PC-9 (cell line): ENCODE measurements at regions not wholly inside any gene's neighbourhood (a gene's known extent, or its start where the extent isn't known, plus 50 kb on each side); places are given as distances from the start of the nearest gene placed in this dataset.

Experiments
- EZH2 ChIP-seq: fragments of 200-600 bp; sonication (generic); IDR thresholded peaks from 2 replicates; pipeline ENCODE4 v1.8.0; 2017; ENCODE audit warnings: antibody characterized with exemption, low read depth
- TF ChIP-seq, protein P1 (sequence below): fragments of 200-600 bp; sonication (generic); conservative IDR thresholded peaks from 2 replicates; pipeline ENCODE4 v1.6.1; 2017; ENCODE audit warnings: mixed run types, antibody characterized with exemption, mild to moderate bottlenecking, moderate library complexity

DNA sequence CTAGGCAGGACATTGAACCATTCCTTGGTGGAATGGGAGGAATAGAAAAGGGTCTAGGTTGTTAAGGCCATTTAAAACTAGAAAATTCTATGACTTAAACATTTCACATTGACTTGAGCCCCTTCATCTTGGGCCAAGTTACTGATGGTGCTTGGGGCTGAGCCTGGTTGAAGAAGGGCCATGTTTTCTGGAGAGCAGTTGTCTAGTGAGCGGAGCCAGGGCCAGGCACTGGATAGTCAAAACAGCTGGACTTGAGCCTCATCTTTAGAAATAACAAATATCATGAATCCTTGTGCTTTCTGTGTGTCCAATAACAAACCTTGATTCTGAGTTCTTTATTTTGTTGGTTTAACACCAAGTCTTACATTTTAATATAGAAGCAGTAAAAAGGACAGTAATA, 134.6 kb upstream of the TCF21 start:
- no peak for TF ChIP-seq EZH2
- TF ChIP-seq, protein P1, sequence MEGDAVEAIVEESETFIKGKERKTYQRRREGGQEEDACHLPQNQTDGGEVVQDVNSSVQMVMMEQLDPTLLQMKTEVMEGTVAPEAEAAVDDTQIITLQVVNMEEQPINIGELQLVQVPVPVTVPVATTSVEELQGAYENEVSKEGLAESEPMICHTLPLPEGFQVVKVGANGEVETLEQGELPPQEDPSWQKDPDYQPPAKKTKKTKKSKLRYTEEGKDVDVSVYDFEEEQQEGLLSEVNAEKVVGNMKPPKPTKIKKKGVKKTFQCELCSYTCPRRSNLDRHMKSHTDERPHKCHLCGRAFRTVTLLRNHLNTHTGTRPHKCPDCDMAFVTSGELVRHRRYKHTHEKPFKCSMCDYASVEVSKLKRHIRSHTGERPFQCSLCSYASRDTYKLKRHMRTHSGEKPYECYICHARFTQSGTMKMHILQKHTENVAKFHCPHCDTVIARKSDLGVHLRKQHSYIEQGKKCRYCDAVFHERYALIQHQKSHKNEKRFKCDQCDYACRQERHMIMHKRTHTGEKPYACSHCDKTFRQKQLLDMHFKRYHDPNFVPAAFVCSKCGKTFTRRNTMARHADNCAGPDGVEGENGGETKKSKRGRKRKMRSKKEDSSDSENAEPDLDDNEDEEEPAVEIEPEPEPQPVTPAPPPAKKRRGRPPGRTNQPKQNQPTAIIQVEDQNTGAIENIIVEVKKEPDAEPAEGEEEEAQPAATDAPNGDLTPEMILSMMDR: no peak
